ENCODE measurements at regions not wholly inside any gene's neighbourhood (a gene's known extent, or its start where the extent isn't known, plus 50 kb on each side); places are given as distances from the start of the nearest gene placed in this dataset.

DNA sequence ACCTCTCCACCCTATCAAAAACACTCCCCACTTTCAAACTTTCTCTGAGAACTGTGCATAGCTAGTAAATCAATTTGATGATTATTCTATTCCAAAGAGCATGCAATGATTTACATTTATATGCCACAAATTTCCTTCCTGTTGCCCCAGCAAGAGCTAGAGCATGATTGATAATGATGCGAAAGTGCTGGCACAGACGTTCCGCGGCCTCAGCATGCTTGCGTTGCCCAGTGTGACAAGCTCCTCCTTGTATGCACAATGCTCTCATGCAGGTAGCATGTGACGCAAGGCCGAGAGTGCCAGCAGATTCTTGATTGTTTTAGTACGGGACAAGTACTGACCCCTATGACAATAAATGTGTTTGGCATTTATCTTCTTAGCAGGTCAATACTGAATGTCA, 696.3 kb upstream of the SLC35B3 start:
- H3K18ac ChIP-seq (ENCODE audit: low read depth, low read length) = no peak overlapping the region
- dilution Hi-C loops (cut with HindIII; ENCODE audit: low sequenced_read_pairs, unreplicated experiment) (no loop called here), in situ Hi-C loops (cut with MboI; ENCODE audit: low sequenced_read_pairs) (no loop called here), intact Hi-C loops (cut with micrococcal nuclease) (no loop called here)
- no peak overlapping the region for H3K4me3 ChIP-seq (ENCODE audit: insufficient read depth, low read depth, low read length)
- no peak overlapping the region for H4K8ac ChIP-seq (ENCODE audit: low read depth in 2 of 2, low read length in 2 of 2)
- no peak overlapping the region for H3K56ac ChIP-seq (ENCODE audit: extremely low read depth, insufficient read depth, low read length)
- H2BK120ac ChIP-seq (ENCODE audit: low read depth, low read length) = no peak overlapping the region; the same call in 1 of the 2 replicates
- POLR2A ChIA-PET (ENCODE audit: unreplicated experiment) = no interaction called here
- no peak for ATAC-seq (ENCODE audit: low read depth)
- BruUV-seq (replicated peaks) = no TSS peak
- H2AK5ac ChIP-seq (ENCODE audit: low read depth, low read length) = no peak overlapping the region
- no peaks in the 10 kb centered on the region for H3K27me3 ChIP-seq (ENCODE audit: control insufficient read depth, insufficient read depth, low read length)
- no peak overlapping the region for H3K4me2 ChIP-seq (ENCODE audit: low read depth, low read length)
- no peaks in the 10 kb centered on the region for H3K36me3 ChIP-seq (ENCODE audit: control insufficient read depth, insufficient read depth, low read length)
- peak overlapping the region; percentile 3; the same call in 1 of the 2 replicates for H2BK20ac ChIP-seq (ENCODE audit: low read depth, low read length)
- H4K20me1 ChIP-seq (ENCODE audit: insufficient read depth, low read length) = no peaks in the 10 kb centered on the region
- H4K91ac ChIP-seq (ENCODE audit: insufficient read depth, low read depth, low read length) = no peak overlapping the region
- WGBS, 2 experiments (ENCODE audit: extremely low coverage in 2 of 2, insufficient read length in 1 of 2) = no CpG with 5 or more reads among the region's 8 CpGs
- peak; percentile 6 for DNase-seq
- H2BK15ac ChIP-seq (ENCODE audit: low read depth, low read length) = no peak overlapping the region
- H3K14ac ChIP-seq (replicated peaks; ENCODE audit: low read depth, low read length) = no peak overlapping the region
- no peak overlapping the region for H3K23ac ChIP-seq (ENCODE audit: low read depth, low read length)
- H3K9ac ChIP-seq (ENCODE audit: low read depth, low read length) = no peak overlapping the region
- no peak overlapping the region for H3K4ac ChIP-seq (ENCODE audit: low read depth, low read length)
- H3K9me1 ChIP-seq (ENCODE audit: insufficient read depth, low read length) = peaks cover 2% of the 10 kb centered on the region; the same call in 1 of the 2 replicates
- no peaks in the 10 kb centered on the region for H3K79me1 ChIP-seq (ENCODE audit: low read depth in 1 of 2, low read length in 2 of 2)
- CTCF ChIA-PET = no interaction called here
- no peaks in the 10 kb centered on the region for H3K9me3 ChIP-seq (ENCODE audit: control insufficient read depth, insufficient read depth, low read length)
- peak overlapping the region; percentile 53 for H2AFZ ChIP-seq (replicated peaks; ENCODE audit: low read length, poor library complexity)
- no peak overlapping the region for H3K27ac ChIP-seq (ENCODE audit: insufficient read depth, low read length)
- no peak overlapping the region for H2AK9ac ChIP-seq (replicated peaks; ENCODE audit: low read depth, low read length, poor library complexity)
- no peak overlapping the region for H4K5ac ChIP-seq (ENCODE audit: low read depth, low read length)
- peaks cover 2% of the 10 kb centered on the region for H3K4me1 ChIP-seq (ENCODE audit: control insufficient read depth, insufficient read depth, low read length)
- H2BK5ac ChIP-seq (ENCODE audit: low read depth, low read length, poor library complexity, severe bottlenecking) = no peak overlapping the region
- TF ChIP-seq RAD21 (IDR thresholded peaks at IDR 0.05; ENCODE audit: low read length) (no peak), NFE2L2 (IDR thresholded peaks at IDR 0.05; ENCODE audit: low read depth, low read length) (no peak)
